ENCODE measurements at regions not wholly inside any gene's neighbourhood (a gene's known extent, or its start where the extent isn't known, plus 50 kb on each side); places are given as distances from the start of the nearest gene placed in this dataset.

DNA sequence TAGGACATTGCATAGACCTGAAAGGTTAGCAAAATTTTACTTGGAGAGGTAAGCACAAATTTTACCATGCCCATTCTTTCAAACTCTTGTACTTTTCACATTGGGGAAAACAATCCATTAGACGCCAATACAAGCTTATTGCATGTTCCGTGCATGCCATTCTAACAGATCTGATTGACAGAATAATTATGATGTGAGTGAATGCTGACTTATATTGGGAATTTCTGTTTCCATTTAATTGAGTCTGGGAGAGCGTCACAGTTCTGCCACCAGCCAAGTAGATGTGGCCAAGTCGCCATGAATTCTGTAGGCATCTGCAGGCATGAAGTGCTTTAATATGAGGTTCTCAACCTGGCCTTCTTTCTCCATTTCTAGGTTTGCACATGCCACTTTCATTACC, 1097.4 kb downstream of the VRK1 start:
- H2BK5ac ChIP-seq (ENCODE audit: low read length) = no peak overlapping the region
- no peak overlapping the region for H2BK120ac ChIP-seq (ENCODE audit: low read depth, low read length)
- H3K36me3 ChIP-seq (replicated peaks in 1 of 2; ENCODE audit: control insufficient read depth in 2 of 2, insufficient read depth in 2 of 2, low read length in 2 of 2) = no peaks in the 10 kb centered on the region
- H4K91ac ChIP-seq (ENCODE audit: low read depth, low read length, poor library complexity) = no peak overlapping the region
- no peaks in the 10 kb centered on the region for H3K4me1 ChIP-seq (ENCODE audit: control insufficient read depth in 2 of 2, insufficient read depth in 1 of 2, low read depth in 1 of 2, low read length in 2 of 2)
- H2BK12ac ChIP-seq (ENCODE audit: low read length) = no peak overlapping the region
- H3K9me3 ChIP-seq (replicated peaks in 1 of 2; ENCODE audit: control insufficient read depth in 2 of 2, insufficient read depth in 1 of 2, low read depth in 1 of 2, low read length in 2 of 2) = no peaks in the 10 kb centered on the region
- H2AK5ac ChIP-seq (ENCODE audit: low read depth, low read length) = no peak overlapping the region
- no peak overlapping the region for H3K9ac ChIP-seq (ENCODE audit: low read depth, low read length, poor library complexity)
- no peak overlapping the region for H2BK15ac ChIP-seq (ENCODE audit: low read length)
- H3K4me2 ChIP-seq (ENCODE audit: insufficient read depth, low read length, poor library complexity, severe bottlenecking) = no peak overlapping the region
- no peak overlapping the region for H3K18ac ChIP-seq (ENCODE audit: low read length)
- no CpG with 5 or more reads among the region's 4 CpGs for WGBS, 2 donors (ENCODE audit: extremely low coverage in 2 of 2, insufficient read length in 2 of 2, insufficient replicate concordance in 1 of 2)
- no peak overlapping the region for H4K8ac ChIP-seq (ENCODE audit: low read depth, low read length)
- no peak for DNase-seq (ENCODE audit: low spot score)
- no peak overlapping the region for H3K4me3 ChIP-seq (ENCODE audit: low read length in 2 of 2)
- H2AFZ ChIP-seq (ENCODE audit: low read length) = no peak overlapping the region
- no peak overlapping the region for H3K23ac ChIP-seq (ENCODE audit: low read depth, low read length, poor library complexity)
- H3K79me1 ChIP-seq (ENCODE audit: low read depth, low read length) = no peaks in the 10 kb centered on the region
- H3K27ac ChIP-seq (replicated peaks; ENCODE audit: low read length) = no peak overlapping the region
- H3K14ac ChIP-seq (ENCODE audit: low read length) = no peak overlapping the region
- no peak overlapping the region for H3K4ac ChIP-seq (ENCODE audit: low read length)
- H3K27me3 ChIP-seq (ENCODE audit: control insufficient read depth in 3 of 3, insufficient read depth in 3 of 3, low read depth in 1 of 3, low read length in 3 of 3) = no peaks in the 10 kb centered on the region

DNA sequence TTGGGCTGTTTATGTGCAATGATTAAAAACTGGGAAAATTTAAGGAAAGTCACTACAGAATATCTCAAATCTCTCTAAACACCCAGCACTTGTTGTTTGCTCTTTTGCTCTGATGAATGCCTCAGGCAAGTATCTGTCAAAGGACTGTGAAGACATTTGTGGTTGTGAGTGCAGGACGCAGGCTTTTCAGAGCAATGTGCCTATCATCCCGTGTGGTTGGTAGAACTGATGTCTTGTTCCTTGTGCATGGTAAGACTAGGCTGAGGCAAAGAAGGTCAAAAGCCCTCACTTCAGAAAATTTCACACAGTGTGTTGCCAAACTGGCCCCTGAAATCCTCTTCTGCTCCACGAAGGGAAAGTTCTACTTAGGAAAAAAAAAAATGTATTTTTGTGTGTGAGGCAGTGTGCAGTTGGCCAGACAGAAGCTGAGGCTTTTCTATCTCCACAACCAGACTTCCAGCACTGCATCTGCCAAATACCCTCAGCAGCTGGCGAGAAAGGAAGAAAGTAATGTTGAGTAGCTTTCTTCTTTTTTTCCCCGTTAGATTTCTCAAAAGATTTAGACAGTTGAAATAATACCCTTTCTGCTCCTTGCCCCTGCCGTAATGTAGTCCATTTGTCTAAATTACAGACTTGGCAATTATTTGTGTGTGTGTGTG, 1103.1 kb downstream of the VRK1 start:
- Histone ChIP-seq H2AFZ (ENCODE audit: low read length) (no peak overlapping the region), H3K18ac (ENCODE audit: low read length) (no peak overlapping the region), H3K9me3 (replicated peaks in 1 of 2; ENCODE audit: control insufficient read depth in 2 of 2, insufficient read depth in 1 of 2, low read depth in 1 of 2, low read length in 2 of 2) (no peaks in the 10 kb centered on the region), H2BK15ac (ENCODE audit: low read length) (no peak overlapping the region), H3K27me3 (ENCODE audit: control insufficient read depth in 3 of 3, insufficient read depth in 3 of 3, low read depth in 1 of 3, low read length in 3 of 3) (no peaks in the 10 kb centered on the region), H2AK5ac (ENCODE audit: low read depth, low read length) (no peak overlapping the region), H3K27ac (replicated peaks; ENCODE audit: low read length) (no peak overlapping the region), H3K79me1 (ENCODE audit: low read depth, low read length) (no peaks in the 10 kb centered on the region), H3K14ac (ENCODE audit: low read length) (no peak overlapping the region), H3K23ac (ENCODE audit: low read depth, low read length, poor library complexity) (no peak overlapping the region), H2BK120ac (ENCODE audit: low read depth, low read length) (no peak overlapping the region), H3K4me2 (ENCODE audit: insufficient read depth, low read length, poor library complexity, severe bottlenecking) (no peak overlapping the region), H3K4ac (ENCODE audit: low read length) (no peak overlapping the region), H3K9ac (ENCODE audit: low read depth, low read length, poor library complexity) (no peak overlapping the region), H3K4me3 (ENCODE audit: low read length in 2 of 2) (no peak overlapping the region), H3K4me1 (ENCODE audit: control insufficient read depth in 2 of 2, insufficient read depth in 1 of 2, low read depth in 1 of 2, low read length in 2 of 2) (no peaks in the 10 kb centered on the region), H4K8ac (ENCODE audit: low read depth, low read length) (no peak overlapping the region), H2BK12ac (ENCODE audit: low read length) (no peak overlapping the region), H4K91ac (ENCODE audit: low read depth, low read length, poor library complexity) (no peak overlapping the region), H2BK5ac (ENCODE audit: low read length) (no peak overlapping the region), H3K36me3 (replicated peaks in 1 of 2; ENCODE audit: control insufficient read depth in 2 of 2, insufficient read depth in 2 of 2, low read length in 2 of 2) (no peaks in the 10 kb centered on the region)
- DNase-seq (ENCODE audit: low spot score) = no peak
- no CpG with 5 or more reads among the region's 6 CpGs for WGBS, 2 donors (ENCODE audit: extremely low coverage in 2 of 2, insufficient read length in 2 of 2, insufficient replicate concordance in 1 of 2)

DNA sequence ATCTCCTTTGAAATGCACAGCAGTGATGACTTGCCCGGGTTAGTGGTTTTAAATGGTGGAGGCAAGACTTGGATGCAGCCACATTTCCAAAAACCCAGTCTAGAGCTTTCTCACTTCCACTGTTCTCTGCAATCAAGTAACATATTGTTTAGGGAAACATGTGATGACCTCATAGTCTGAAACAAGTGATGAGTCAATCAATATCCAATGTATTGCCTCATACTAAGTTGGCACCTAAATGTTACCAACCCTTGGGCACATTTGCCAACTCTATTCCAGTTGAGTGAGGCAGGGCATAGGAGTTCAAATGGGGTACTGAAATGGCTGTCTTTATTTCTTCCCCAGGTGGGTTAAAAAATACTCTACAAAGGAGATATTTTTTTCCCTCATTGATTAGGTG, 1105.4 kb downstream of the VRK1 start:
- Histone ChIP-seq H3K23ac (ENCODE audit: low read depth, low read length, poor library complexity) (no peak overlapping the region), H3K79me1 (ENCODE audit: low read depth, low read length) (no peaks in the 10 kb centered on the region), H2BK120ac (ENCODE audit: low read depth, low read length) (no peak overlapping the region), H4K8ac (ENCODE audit: low read depth, low read length) (no peak overlapping the region), H3K9me3 (replicated peaks in 1 of 2; ENCODE audit: control insufficient read depth in 2 of 2, insufficient read depth in 1 of 2, low read depth in 1 of 2, low read length in 2 of 2) (no peaks in the 10 kb centered on the region), H2AK5ac (ENCODE audit: low read depth, low read length) (no peak overlapping the region), H3K4me2 (ENCODE audit: insufficient read depth, low read length, poor library complexity, severe bottlenecking) (no peak overlapping the region), H3K36me3 (replicated peaks in 1 of 2; ENCODE audit: control insufficient read depth in 2 of 2, insufficient read depth in 2 of 2, low read length in 2 of 2) (no peaks in the 10 kb centered on the region), H3K4ac (ENCODE audit: low read length) (no peak overlapping the region), H3K18ac (ENCODE audit: low read length) (no peak overlapping the region), H2BK12ac (ENCODE audit: low read length) (no peak overlapping the region), H3K4me1 (ENCODE audit: control insufficient read depth in 2 of 2, insufficient read depth in 1 of 2, low read depth in 1 of 2, low read length in 2 of 2) (no peaks in the 10 kb centered on the region), H2AFZ (ENCODE audit: low read length) (no peak overlapping the region), H3K27ac (replicated peaks; ENCODE audit: low read length) (no peak overlapping the region), H2BK15ac (ENCODE audit: low read length) (no peak overlapping the region), H3K14ac (ENCODE audit: low read length) (no peak overlapping the region), H3K9ac (ENCODE audit: low read depth, low read length, poor library complexity) (no peak overlapping the region), H3K4me3 (ENCODE audit: low read length in 2 of 2) (no peak overlapping the region), H3K27me3 (ENCODE audit: control insufficient read depth in 3 of 3, insufficient read depth in 3 of 3, low read depth in 1 of 3, low read length in 3 of 3) (no peaks in the 10 kb centered on the region), H2BK5ac (ENCODE audit: low read length) (no peak overlapping the region), H4K91ac (ENCODE audit: low read depth, low read length, poor library complexity) (no peak overlapping the region)
- no CpG with 5 or more reads among the region's 1 CpG for WGBS, 2 donors (ENCODE audit: extremely low coverage in 2 of 2, insufficient read length in 2 of 2, insufficient replicate concordance in 1 of 2)
- no peak for DNase-seq (ENCODE audit: low spot score)

DNA sequence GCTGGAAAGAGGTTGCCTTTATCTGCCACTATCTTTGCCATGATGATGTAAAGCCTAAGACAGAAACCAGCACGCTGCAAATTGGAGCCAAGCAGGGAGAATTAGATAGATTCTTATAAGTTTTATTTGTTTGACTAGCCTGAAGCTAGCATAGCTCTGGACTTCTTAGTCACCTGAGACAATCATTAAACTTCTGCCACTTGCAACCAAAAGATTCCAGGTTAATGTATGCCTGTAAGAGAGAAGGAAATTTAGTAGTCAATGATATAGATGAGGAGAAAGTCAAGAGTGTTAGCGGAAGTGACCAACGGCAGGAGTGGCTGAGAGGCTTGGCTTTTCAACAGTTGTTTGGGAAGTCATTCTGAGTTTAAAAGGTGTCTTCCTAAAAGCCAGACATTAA, 1106.6 kb downstream of the VRK1 start:
- no peak overlapping the region for H4K91ac ChIP-seq (ENCODE audit: low read depth, low read length, poor library complexity)
- H2BK12ac ChIP-seq (ENCODE audit: low read length) = no peak overlapping the region
- H2BK120ac ChIP-seq (ENCODE audit: low read depth, low read length) = no peak overlapping the region
- H3K4ac ChIP-seq (ENCODE audit: low read length) = no peak overlapping the region
- H3K9ac ChIP-seq (ENCODE audit: low read depth, low read length, poor library complexity) = no peak overlapping the region
- no peak overlapping the region for H3K14ac ChIP-seq (ENCODE audit: low read length)
- no peaks in the 10 kb centered on the region for H3K27me3 ChIP-seq (ENCODE audit: control insufficient read depth in 3 of 3, insufficient read depth in 3 of 3, low read depth in 1 of 3, low read length in 3 of 3)
- no peaks in the 10 kb centered on the region for H3K9me3 ChIP-seq (replicated peaks in 1 of 2; ENCODE audit: control insufficient read depth in 2 of 2, insufficient read depth in 1 of 2, low read depth in 1 of 2, low read length in 2 of 2)
- H3K79me1 ChIP-seq (ENCODE audit: low read depth, low read length) = no peaks in the 10 kb centered on the region
- no peak overlapping the region for H3K4me2 ChIP-seq (ENCODE audit: insufficient read depth, low read length, poor library complexity, severe bottlenecking)
- H3K23ac ChIP-seq (ENCODE audit: low read depth, low read length, poor library complexity) = no peak overlapping the region
- H3K18ac ChIP-seq (ENCODE audit: low read length) = no peak overlapping the region
- no peak overlapping the region for H2BK5ac ChIP-seq (ENCODE audit: low read length)
- no peak for DNase-seq (ENCODE audit: low spot score)
- H4K8ac ChIP-seq (ENCODE audit: low read depth, low read length) = no peak overlapping the region
- H3K27ac ChIP-seq (replicated peaks; ENCODE audit: low read length) = no peak overlapping the region
- WGBS, 2 donors (ENCODE audit: extremely low coverage in 2 of 2, insufficient read length in 2 of 2, insufficient replicate concordance in 1 of 2) = no CpG with 5 or more reads among the region's 3 CpGs
- H3K36me3 ChIP-seq (replicated peaks in 1 of 2; ENCODE audit: control insufficient read depth in 2 of 2, insufficient read depth in 2 of 2, low read length in 2 of 2) = no peaks in the 10 kb centered on the region
- H3K4me1 ChIP-seq (ENCODE audit: control insufficient read depth in 2 of 2, insufficient read depth in 1 of 2, low read depth in 1 of 2, low read length in 2 of 2) = no peaks in the 10 kb centered on the region
- no peak overlapping the region for H3K4me3 ChIP-seq (ENCODE audit: low read length in 2 of 2)
- H2BK15ac ChIP-seq (ENCODE audit: low read length) = no peak overlapping the region
- no peak overlapping the region for H2AFZ ChIP-seq (ENCODE audit: low read length)
- no peak overlapping the region for H2AK5ac ChIP-seq (ENCODE audit: low read depth, low read length)
